ENCODE measurements at regions not wholly inside any gene's neighbourhood (a gene's known extent, or its start where the extent isn't known, plus 50 kb on each side); places are given as distances from the start of the nearest gene placed in this dataset.

- no peak for TF ChIP-seq CTCF (IDR thresholded peaks at IDR 0.05; ENCODE audit: low read depth, low read length, missing input control)
- TF ChIP-seq MAX (IDR thresholded peaks at IDR 0.05), result no peak
- TF ChIP-seq JUND (IDR thresholded peaks at IDR 0.05), result no peak
- TF ChIP-seq ATF3 (IDR thresholded peaks at IDR 0.05), result no peak
- TF ChIP-seq YY1 (IDR thresholded peaks at IDR 0.05), result no peak
- TF ChIP-seq RAD21 (IDR thresholded peaks at IDR 0.05), result no peak
- TF ChIP-seq FOXA1 (IDR thresholded peaks at IDR 0.05), result no peak
- TF ChIP-seq TAF1 (conservative IDR thresholded peaks at IDR 0.05), result no peak
- TF ChIP-seq HNF4G (IDR thresholded peaks at IDR 0.05), result no peak
Observed at GRCh38 chr15:62985768-62986167, 56.8 kb upstream of the TPM1 start.

Data from liver (tissue), 3 donors.